ENCODE measurements at regions not wholly inside any gene's neighbourhood (a gene's known extent, or its start where the extent isn't known, plus 50 kb on each side); places are given as distances from the start of the nearest gene placed in this dataset.
"Not testable (repeated sequence)": the region's sequence is repeated elsewhere in the genome, so short reads cannot be mapped to it uniquely, and the experiment has no call there.

DNA sequence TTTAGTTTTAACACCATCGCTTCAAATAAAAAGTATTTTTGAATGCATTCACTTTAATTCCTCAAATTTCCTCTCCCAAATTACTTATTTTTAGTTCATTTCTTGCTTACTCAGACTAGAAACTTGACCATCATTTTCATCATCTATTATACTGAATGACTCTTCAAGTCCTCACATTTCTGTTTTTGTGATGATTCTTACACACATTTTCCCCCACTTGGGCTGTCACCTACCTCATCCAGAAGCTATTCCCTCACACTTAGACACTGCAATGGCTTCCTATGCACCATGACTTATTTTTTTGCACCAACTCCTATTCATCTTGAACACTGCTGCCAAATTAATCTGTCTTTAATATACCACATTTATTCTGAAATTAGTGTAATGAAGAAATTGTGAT lies 239.6 kb upstream of the DUSP10 start:
- no peak overlapping the region for H3K9ac ChIP-seq (ENCODE audit: low read depth in 2 of 2, low read length in 2 of 2)
- no peak overlapping the region for H3K4me3 ChIP-seq
- H3K9me3 ChIP-seq = no peaks in the 10 kb centered on the region
- H3K36me3 ChIP-seq = no peaks in the 10 kb centered on the region
- H3K4me1 ChIP-seq = no peaks in the 10 kb centered on the region
- H3K27me3 ChIP-seq = no peaks in the 10 kb centered on the region
- intact Hi-C loops (cut with DNase I) = no loop called here
- TF ChIP-seq CTCF (IDR thresholded peaks at IDR 0.05) = no peak
- H3K27ac ChIP-seq = no peak overlapping the region
- no peak for DNase-seq

GRCh38 chr1:221979444-221980032 lies 237.6 kb upstream of the DUSP10 start:
- no peak for DNase-seq
- Histone ChIP-seq H3K36me3 (no peaks in the 10 kb centered on the region), H3K4me3 (no peak overlapping the region), H3K4me1 (no peaks in the 10 kb centered on the region), H3K27ac (no peak overlapping the region), H3K9ac (ENCODE audit: low read depth in 2 of 2, low read length in 2 of 2) (no peak overlapping the region), H3K9me3 (no peaks in the 10 kb centered on the region), H3K27me3 (no peaks in the 10 kb centered on the region)
- intact Hi-C loops (cut with DNase I) = no loop called here
- TF ChIP-seq CTCF (IDR thresholded peaks at IDR 0.05) = no peak

- DNase-seq; H3K9me3 ChIP-seq; H3K27ac ChIP-seq; H3K27me3 ChIP-seq; H3K4me1 ChIP-seq; H3K4me3 ChIP-seq; intact Hi-C loops (cut with DNase I); H3K9ac ChIP-seq (ENCODE audit: low read depth in 2 of 2, low read length in 2 of 2); H3K36me3 ChIP-seq: not testable (repeated sequence)
Observed at GRCh38 chr1:221978631-221979334, 236.9 kb upstream of the DUSP10 start.

DNA sequence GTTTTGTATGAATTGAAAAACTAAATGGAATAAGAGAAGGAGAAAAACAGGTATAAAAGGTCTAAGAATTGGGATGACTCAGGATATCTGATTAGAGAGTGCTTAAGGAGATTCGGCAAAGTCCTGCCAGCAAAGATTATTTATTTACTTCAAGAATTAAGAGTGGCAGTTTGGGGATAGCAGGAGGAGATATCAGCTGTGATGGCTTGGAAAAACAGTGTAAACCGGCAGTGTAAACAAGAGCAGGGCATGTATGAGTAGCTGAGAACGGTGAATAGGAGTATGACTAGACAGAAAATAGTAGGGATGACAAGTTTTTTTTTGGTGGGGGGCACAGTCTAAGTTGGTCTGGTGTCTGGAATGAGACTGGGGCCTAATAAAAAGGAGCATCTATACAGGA lies 231.9 kb upstream of the DUSP10 start:
- H3K27ac ChIP-seq; H3K9ac ChIP-seq (ENCODE audit: low read depth in 2 of 2, low read length in 2 of 2); H3K4me1 ChIP-seq; H3K4me3 ChIP-seq; H3K9me3 ChIP-seq; H3K27me3 ChIP-seq; DNase-seq; intact Hi-C loops (cut with DNase I); H3K36me3 ChIP-seq: not testable (repeated sequence)

DNA sequence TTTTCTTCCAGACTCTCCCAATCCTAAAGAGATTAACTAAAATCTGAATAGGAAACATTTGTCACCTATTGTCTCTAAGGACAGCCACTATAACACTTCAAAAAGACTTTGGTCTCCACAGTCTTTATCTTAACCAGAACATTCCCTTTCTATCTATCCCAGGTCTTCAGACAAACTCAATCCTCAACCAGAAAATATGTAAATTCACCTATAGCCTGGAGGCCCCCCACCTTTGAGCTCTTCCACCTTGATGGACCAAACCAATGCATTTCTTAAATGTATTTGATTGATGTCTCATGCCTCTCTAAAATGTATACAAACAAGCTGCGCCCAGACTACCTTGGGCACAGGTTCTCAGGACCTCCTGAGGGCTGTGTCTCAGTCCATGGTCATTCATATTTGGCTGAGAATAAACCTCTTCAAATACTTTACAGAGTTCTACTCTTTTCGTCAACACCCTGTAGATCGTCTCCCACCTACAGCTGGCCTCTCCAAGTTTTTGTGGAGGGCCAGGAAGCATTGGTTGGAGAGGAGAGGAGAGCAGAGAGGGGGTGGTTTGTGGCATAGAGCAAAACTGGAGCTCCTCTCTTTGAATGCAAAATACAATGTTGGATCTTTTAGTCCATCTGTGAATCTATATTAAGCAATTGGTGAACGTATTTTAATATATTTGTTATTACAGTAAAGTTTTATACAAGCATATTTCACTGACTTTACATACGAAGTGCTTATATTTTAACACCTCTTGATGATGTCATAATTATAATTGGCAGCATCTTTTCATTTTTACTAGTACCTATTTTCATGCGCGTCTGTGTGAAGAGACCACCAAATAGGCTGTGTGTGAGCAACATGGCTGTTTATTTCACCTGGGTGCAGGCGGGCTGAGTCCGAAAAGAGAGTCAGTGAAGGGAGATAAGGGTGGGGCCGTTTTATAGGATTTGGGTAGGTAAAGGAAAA lies 230.7 kb upstream of the DUSP10 start:
- intact Hi-C loops (cut with DNase I) = no loop called here
- no peaks in the 10 kb centered on the region for H3K27me3 ChIP-seq
- no peak for DNase-seq

GRCh38 chr1:221971035-221971434 lies 229.1 kb upstream of the DUSP10 start:
- H3K9me3 ChIP-seq; DNase-seq; H3K27me3 ChIP-seq; H3K4me3 ChIP-seq; H3K36me3 ChIP-seq; H3K4me1 ChIP-seq; H3K27ac ChIP-seq; H3K9ac ChIP-seq (ENCODE audit: low read depth in 2 of 2, low read length in 2 of 2); intact Hi-C loops (cut with DNase I): not testable (repeated sequence)

More for the DNA sequence above, 230.7 kb upstream of the DUSP10 start:
- no peak for TF ChIP-seq CTCF (IDR thresholded peaks at IDR 0.05)
- no peak overlapping the region for H3K9ac ChIP-seq (ENCODE audit: low read depth in 2 of 2, low read length in 2 of 2)
- no peak overlapping the region for H3K4me3 ChIP-seq
- no peaks in the 10 kb centered on the region for H3K9me3 ChIP-seq
- H3K36me3 ChIP-seq = no peaks in the 10 kb centered on the region
- no peak overlapping the region for H3K27ac ChIP-seq
- H3K4me1 ChIP-seq = no peaks in the 10 kb centered on the region

DNA sequence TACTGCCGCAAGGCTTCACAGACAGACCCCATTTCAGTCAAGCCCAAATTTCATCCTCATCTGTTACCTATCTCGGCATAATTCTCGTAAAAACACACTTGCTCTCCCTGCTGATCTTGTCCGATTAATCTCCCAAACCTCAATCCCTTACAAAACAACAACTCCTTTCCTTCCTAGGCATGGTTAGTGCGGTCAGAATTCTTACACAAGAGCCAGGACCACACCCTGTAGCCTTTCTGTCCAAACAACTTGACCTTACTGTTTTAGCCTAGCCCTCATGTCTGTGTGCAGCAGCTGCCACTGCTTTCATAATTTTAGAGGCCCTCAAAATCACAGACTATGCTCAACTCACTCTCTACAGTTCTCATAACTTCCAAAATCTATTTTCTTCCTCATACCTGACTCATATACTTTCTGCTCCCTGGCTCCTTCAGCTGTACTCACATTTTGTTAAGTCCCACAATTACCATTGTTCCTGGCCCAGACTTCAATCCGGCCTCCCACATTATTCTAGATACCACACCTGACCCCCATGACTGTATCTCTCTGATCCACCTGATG lies 227.5 kb upstream of the DUSP10 start:
- H3K4me3 ChIP-seq; H3K27ac ChIP-seq; H3K36me3 ChIP-seq; H3K27me3 ChIP-seq; intact Hi-C loops (cut with DNase I); H3K9me3 ChIP-seq; H3K4me1 ChIP-seq; DNase-seq; H3K9ac ChIP-seq (ENCODE audit: low read depth in 2 of 2, low read length in 2 of 2): not testable (repeated sequence)

GRCh38 chr1:221967538-221967937 lies 225.6 kb upstream of the DUSP10 start:
- H3K36me3 ChIP-seq; H3K27ac ChIP-seq; H3K9ac ChIP-seq (ENCODE audit: low read depth in 2 of 2, low read length in 2 of 2); H3K4me3 ChIP-seq; H3K4me1 ChIP-seq; intact Hi-C loops (cut with DNase I); DNase-seq; H3K9me3 ChIP-seq; H3K27me3 ChIP-seq: not testable (repeated sequence)

GRCh38 chr1:221966888-221967287 lies 225.0 kb upstream of the DUSP10 start:
- intact Hi-C loops (cut with DNase I); H3K4me3 ChIP-seq; H3K36me3 ChIP-seq; H3K27ac ChIP-seq; H3K9me3 ChIP-seq; H3K9ac ChIP-seq (ENCODE audit: low read depth in 2 of 2, low read length in 2 of 2); H3K4me1 ChIP-seq; DNase-seq; H3K27me3 ChIP-seq: not testable (repeated sequence)

GRCh38 chr1:221965891-221966290 lies 224.0 kb upstream of the DUSP10 start:
- H3K27me3 ChIP-seq; H3K4me1 ChIP-seq; DNase-seq; H3K4me3 ChIP-seq; H3K9me3 ChIP-seq; intact Hi-C loops (cut with DNase I); H3K9ac ChIP-seq (ENCODE audit: low read depth in 2 of 2, low read length in 2 of 2); H3K36me3 ChIP-seq: not testable (repeated sequence)
- peak overlapping the region; percentile 41 for H3K27ac ChIP-seq
